K562 (cell line): ENCODE measurements at regions not wholly inside any gene's neighbourhood (a gene's known extent, or its start where the extent isn't known, plus 50 kb on each side); places are given as distances from the start of the nearest gene placed in this dataset.

Source experiments
- ATAC-seq: fragments of 200-7000 bp; cut with Tn5 transposase; 3 replicates; pipeline ENCODE4 v1.9.1; 2020; ENCODE audit warnings: moderate library complexity
- BruUV-seq: library from RNA; stranded (reverse); fragments of 400-500 nt; replicated peaks from 2 replicates; lab custom pipeline; 2021; lab: Mats Ljungman, UMichigan
- CTCF ChIA-PET: fragments of 300-600 bp; formaldehyde crosslinking; extraction: SDS; loops from one replicate; lab custom pipeline; 2021; ENCODE audit warnings: low intra/inter-chr PET ratio; lab: Yijun Ruan, JAX
- POLR2A ChIA-PET: fragments of 300-600, 350-650 bp; sonication (Branson Sonifier 250); formaldehyde crosslinking; extraction: SDS; loops from one replicate; lab custom pipeline; 2021; ENCODE audit warnings: antibody characterized with exemption, inconsistent platforms; lab: Yijun Ruan, JAX
- DNase-seq, 4 experiments: peaks; one replicate each; pipeline versions ENCODE4 v3.0.0 to v3.0.0-alpha.2; 2011 to 2018; ENCODE audit warnings: low spot score in 3 of 4, mixed read lengths in 3 of 4; ENCODE audit errors: extremely low read depth in 1 of 4
- FAIRE-seq: peaks from 2 replicates; lab custom pipeline; 2011; peaks lifted over from hg19 to GRCh38; lab: Jason Lieb, UNC
- H2AFZ ChIP-seq: 2 replicates; pipeline ENCODE4 v1.6.0; 2011; ENCODE audit warnings: low read depth, low read length, control low read depth, inconsistent platforms
- H3K27ac ChIP-seq: fragments of 200-600 bp; 3 replicates; pipeline ENCODE4 v1.8.0; 2011; ENCODE audit warnings: low read depth, mild to moderate bottlenecking, control low read depth, inconsistent platforms, low read length, moderate library complexity, mixed read lengths; ENCODE audit errors: extremely low read depth
- H3K27me3 ChIP-seq, 2 experiments: fragments of 300-600 bp in 1 of 2; 2 replicates in 1 of 2; 3 replicates in 1 of 2; pipeline versions ENCODE4 v1.6.0 to v1.8.0; 2011; ENCODE audit warnings: inconsistent platforms in 2 of 2, low read length in 2 of 2, mild to moderate bottlenecking in 1 of 2, mixed read lengths in 1 of 2, moderate library complexity in 1 of 2; ENCODE audit not compliant: control insufficient read depth in 2 of 2, insufficient read depth in 2 of 2
- H3K36me3 ChIP-seq: fragments of 300-600 bp; 3 replicates; pipeline ENCODE4 v1.8.0; 2011; ENCODE audit warnings: mild to moderate bottlenecking, low read length, inconsistent platforms; ENCODE audit not compliant: control insufficient read depth, insufficient read depth
- H3K4me1 ChIP-seq, 2 experiments: fragments of 200-600 bp in 1 of 2; replicated peaks in 1 of 2; 2 replicates in 1 of 2; 3 replicates in 1 of 2; pipeline versions ENCODE4 v1.5.1 to v1.8.0; 2011; ENCODE audit warnings: inconsistent platforms in 2 of 2, low read length in 2 of 2, mild to moderate bottlenecking in 1 of 2, mixed read lengths in 1 of 2, moderate library complexity in 1 of 2; ENCODE audit not compliant: control insufficient read depth in 2 of 2, insufficient read depth in 2 of 2
- H3K4me2 ChIP-seq: 2 replicates; pipeline ENCODE4 v1.6.1; 2011; ENCODE audit warnings: low read length, control low read depth, inconsistent platforms, mixed read lengths; ENCODE audit not compliant: insufficient read depth
- H3K4me3 ChIP-seq: fragments of 200-600 bp; sonication (generic), shearing (Covaris generic); 2 replicates; pipeline ENCODE4 v1.5.1; 2016; ENCODE audit warnings: control low read depth, inconsistent platforms
- H3K79me2 ChIP-seq: fragments of 200-600 bp; 3 replicates; pipeline ENCODE4 v1.8.0; 2011; ENCODE audit warnings: low read length, inconsistent platforms; ENCODE audit not compliant: control insufficient read depth, insufficient read depth
- H3K9ac ChIP-seq, 2 experiments: 2 replicates each; pipeline versions ENCODE4 v1.6.0 to v1.6.1; 2011; ENCODE audit warnings: low read depth in 2 of 2, low read length in 2 of 2, control low read depth in 1 of 2, inconsistent platforms in 1 of 2, mild to moderate bottlenecking in 1 of 2, mixed read lengths in 1 of 2; ENCODE audit not compliant: insufficient read depth in 1 of 2
- H3K9me1 ChIP-seq: one replicate; pipeline ENCODE4 v1.6.0; 2011; ENCODE audit warnings: inconsistent platforms, mild to moderate bottlenecking, low read length, moderate library complexity; ENCODE audit not compliant: control insufficient read depth, insufficient read depth
- H3K9me3 ChIP-seq: replicated peaks from 2 replicates; pipeline ENCODE4 v1.5.1; 2011; ENCODE audit warnings: low read depth, low read length, inconsistent platforms; ENCODE audit not compliant: control insufficient read depth, insufficient read depth
- H4K20me1 ChIP-seq: replicated peaks from 2 replicates; pipeline ENCODE4 v1.6.1; 2011; ENCODE audit warnings: low read length, inconsistent platforms, mixed read lengths; ENCODE audit not compliant: control insufficient read depth, insufficient read depth
- FOXP1 ChIP-seq: sonication (generic); formaldehyde crosslinking; IDR thresholded peaks from 2 replicates; pipeline ENCODE4 v1.8.0; 2022; ENCODE audit warnings: mild to moderate bottlenecking, missing genetic modification reagents
- KDM4B ChIP-seq, 2 experiments: fragments of 450-650 bp in 1 of 2; sonication (generic) in 1 of 2; IDR thresholded peaks; 2 replicates each; pipeline ENCODE4 v1.6.1; 2016 to 2017; ENCODE audit warnings: borderline replicate concordance in 2 of 2, antibody characterized with exemption in 1 of 2, low read depth in 1 of 2, mild to moderate bottlenecking in 1 of 2
- NCOR1 ChIP-seq: fragments of 450-650 bp; IDR thresholded peaks from 2 replicates; pipeline ENCODE4 v1.6.1; 2016; ENCODE audit warnings: mild to moderate bottlenecking, moderate library complexity
- PHF20 ChIP-seq: fragments of 450-650 bp; IDR thresholded peaks from 2 replicates; pipeline ENCODE4 v1.6.1; 2018; ENCODE audit not compliant: partially characterized antibody
- PTRF ChIP-seq: fragments of 450-650 bp; IDR thresholded peaks from 2 replicates; pipeline ENCODE4 v1.6.1; 2016; ENCODE audit warnings: mild to moderate bottlenecking, missing genetic modification characterization, missing compliant biosample characterization
- SMAD4 ChIP-seq: fragments of 250-450 bp; sonication (Bioruptor Pico); conservative IDR thresholded peaks from 2 replicates; pipeline ENCODE4 v1.8.0; 2021; ENCODE audit warnings: inconsistent platforms, mild to moderate bottlenecking, moderate library complexity
- SPI1 ChIP-seq: IDR thresholded peaks from 2 replicates; pipeline ENCODE4 v1.6.1; 2011; ENCODE audit warnings: low read depth, low read length, control low read depth, borderline replicate concordance
- STAT5A ChIP-seq: IDR thresholded peaks from 2 replicates; pipeline ENCODE4 v1.6.1; 2012; ENCODE audit warnings: low read length, inconsistent platforms, borderline replicate concordance
- WHSC1 ChIP-seq: IDR thresholded peaks from one replicate; pipeline ENCODE4 v1.6.1; 2012; ENCODE audit warnings: low read length, control low read depth, inconsistent platforms
- ZBTB2 ChIP-seq: fragments of 450-650 bp; IDR thresholded peaks from 2 replicates; pipeline ENCODE4 v1.6.1; 2016; ENCODE audit warnings: antibody characterized with exemption
- ZNF212 ChIP-seq: fragments of 450-650 bp; formaldehyde crosslinking; IDR thresholded peaks from 2 replicates; pipeline ENCODE4 v1.4.0; 2020; ENCODE audit warnings: mild to moderate bottlenecking
- ZNF507 ChIP-seq: conservative IDR thresholded peaks from 2 replicates; pipeline ENCODE4 v1.6.1; 2017; ENCODE audit warnings: missing genetic modification characterization, missing compliant biosample characterization
- ZNF699 ChIP-seq: fragments of 250-450 bp; sonication (Bioruptor Pico); IDR thresholded peaks from 2 replicates; pipeline ENCODE4 v1.8.0; 2021; ENCODE audit warnings: mild to moderate bottlenecking, moderate library complexity; ENCODE audit not compliant: insufficient replicate concordance
- in situ Hi-C: fragments of 300-500 bp; cut with MboI; formaldehyde crosslinking; loops from 4 replicates; pipeline ENCODE4 v1.15.0; 2018; ENCODE audit warnings: inconsistent platforms, mixed read lengths
- intact Hi-C: fragments of 100-400 bp; cut with micrococcal nuclease; formaldehyde crosslinking; loops from 2 replicates; pipeline ENCODE4 v1.14.2; 2022

- Histone ChIP-seq H3K4me1 (no peaks in the 10 kb centered on the region), H3K36me3 (no peaks in the 10 kb centered on the region), H3K9me3 (no peaks in the 10 kb centered on the region), H3K4me3 (no peak overlapping the region), H3K79me2 (no peaks in the 10 kb centered on the region), H2AFZ (no peak overlapping the region), H4K20me1 (no peaks in the 10 kb centered on the region), H3K27ac (no peak overlapping the region), H3K27me3 (no peaks in the 10 kb centered on the region), H3K9ac (no peak overlapping the region), H3K9me1 (no peaks in the 10 kb centered on the region), H3K4me2 (no peak overlapping the region)
- TF ChIP-seq PTRF (tag), result no peak
- TF ChIP-seq ZNF507 (tag), result no peak
- TF ChIP-seq FOXP1, result no peak
- TF ChIP-seq STAT5A, result no peak
- no peak for TF ChIP-seq ZNF699 (CRISPR knock-in tag)
- no peak for TF ChIP-seq SPI1
- no peak for TF ChIP-seq PHF20
- TF ChIP-seq SMAD4, result no peak
- TF ChIP-seq KDM4B (IDR thresholded peaks at IDR 0.05; ENCODE audit: borderline replicate concordance in 2 of 2, low read depth in 1 of 2), result no peak
- TF ChIP-seq WHSC1, result no peak
- no peak for TF ChIP-seq ZBTB2
- no peak for TF ChIP-seq ZNF212 (CRISPR knock-in tag)
- TF ChIP-seq NCOR1, result no peak
- CTCF ChIA-PET, result no interaction called here
- in situ Hi-C loops (no loop called here), intact Hi-C loops (no loop called here)
- no TSS peak for BruUV-seq
- DNase-seq (no peak), ATAC-seq (no peak), FAIRE-seq (no peak)
- POLR2A ChIA-PET, result interaction anchor here (0.6 kb wide), 2 partner anchors 66 to 280 kb away, joined by 3 to 4 read pairs; no protein-coding TSS in a partner anchor
Observed at GRCh38 chr1:115160728-115161127, 71.4 kb upstream of the TSPAN2 start.
